ENCODE measurements at regions not wholly inside any gene's neighbourhood (a gene's known extent, or its start where the extent isn't known, plus 50 kb on each side); places are given as distances from the start of the nearest gene placed in this dataset.

GRCh38 chr5:163177971-163178370 lies 259.4 kb upstream of the CCNG1 start:
- TF ChIP-seq CTCF (IDR thresholded peaks at IDR 0.05; ENCODE audit: insufficient read depth, low read length, poor library complexity, severe bottlenecking) (no peak), EZH2phosphoT487 (conservative IDR thresholded peaks at IDR 0.05; ENCODE audit: low read length) (no peak)

All from SU-DHL-6 (cell line).